ENCODE measurements at regions not wholly inside any gene's neighbourhood (a gene's known extent, or its start where the extent isn't known, plus 50 kb on each side); places are given as distances from the start of the nearest gene placed in this dataset.
A peak's percentile ranks its signal among the peaks of the same experiment; 100 is the strongest.

- no peak overlapping the region for H3K4me3 ChIP-seq
- no peak for DNase-seq
- H3K27me3 ChIP-seq = no peaks in the 10 kb centered on the region
- H3K36me3 ChIP-seq = no peaks in the 10 kb centered on the region
- 85 to 95% (median 92%) methylated on average over 2 of the region's 2 CpGs for WGBS, 5 donors
- peaks cover 13 to 58% (median 42%) of the 10 kb centered on the region in 4 donors for H3K9me3 ChIP-seq
- H3K4me1 ChIP-seq = no peaks in the 10 kb centered on the region
- no peak for TF ChIP-seq POLR2A (IDR thresholded peaks at IDR 0.05)
- no peak for TF ChIP-seq EP300 (IDR thresholded peaks at IDR 0.05)
- TF ChIP-seq POLR2AphosphoS5 (IDR thresholded peaks at IDR 0.05) = no peak
- TF ChIP-seq CTCF (IDR thresholded peaks at IDR 0.05) = no peak
- no peak overlapping the region for H3K27ac ChIP-seq
- intact Hi-C loops (cut with DNase I; ENCODE audit: low total_unique reads) = no loop called here
Observed at GRCh38 chr4:33592701-33593100, 2651.6 kb downstream of the ARAP2 start.

- Histone ChIP-seq H3K27me3 (no peaks in the 10 kb centered on the region), H3K4me1 (no peaks in the 10 kb centered on the region), H3K4me3 (no peak overlapping the region), H3K9me3 (peaks cover 0 to 46% (median 36%) of the 10 kb centered on the region in 4 donors), H3K36me3 (no peaks in the 10 kb centered on the region), H3K27ac (no peak overlapping the region)
- 83 to 94% (median 86%) methylated on average over 5 to 8 of the region's 8 CpGs for WGBS, 5 donors
- intact Hi-C loops (cut with DNase I; ENCODE audit: low total_unique reads) = no loop called here
- DNase-seq = no peak
- TF ChIP-seq POLR2AphosphoS5 (IDR thresholded peaks at IDR 0.05) (no peak), EP300 (IDR thresholded peaks at IDR 0.05) (no peak), CTCF (IDR thresholded peaks at IDR 0.05) (no peak)
Observed at GRCh38 chr4:33606951-33607350, 2637.4 kb downstream of the ARAP2 start.

- intact Hi-C loops (cut with DNase I; ENCODE audit: low total_unique reads) = no loop called here
- DNase-seq = no peak
- H3K9me3 ChIP-seq = peaks cover 0 to under 1% (median 0%) of the 10 kb centered on the region in 4 donors
- TF ChIP-seq EP300 (IDR thresholded peaks at IDR 0.05) (no peak), CTCF (IDR thresholded peaks at IDR 0.05) (no peak), POLR2A (IDR thresholded peaks at IDR 0.05) (no peak), POLR2AphosphoS5 (IDR thresholded peaks at IDR 0.05) (no peak)
- no peak overlapping the region for H3K27ac ChIP-seq
- H3K4me3 ChIP-seq = no peak overlapping the region
- no peaks in the 10 kb centered on the region for H3K27me3 ChIP-seq
- no peaks in the 10 kb centered on the region for H3K4me1 ChIP-seq
- 73 to 87% (median 80%) methylated on average over 2 of the region's 2 CpGs for WGBS, 5 donors
- no peaks in the 10 kb centered on the region for H3K36me3 ChIP-seq
Observed at GRCh38 chr4:33616121-33616520, 2628.2 kb downstream of the ARAP2 start.

GRCh38 chr4:33625748-33626147 is 2618.6 kb downstream of the ARAP2 start:
- no peak overlapping the region for H3K27ac ChIP-seq
- no peaks in the 10 kb centered on the region for H3K36me3 ChIP-seq
- H3K4me3 ChIP-seq = no peak overlapping the region
- H3K9me3 ChIP-seq = no peaks in the 10 kb centered on the region
- peak in 1 of 2 donors; percentile 35 for DNase-seq
- H3K4me1 ChIP-seq = no peaks in the 10 kb centered on the region
- intact Hi-C loops (cut with DNase I; ENCODE audit: low total_unique reads) = no loop called here
- TF ChIP-seq POLR2A (IDR thresholded peaks at IDR 0.05) = no peak
- no peaks in the 10 kb centered on the region for H3K27me3 ChIP-seq

- TF ChIP-seq CTCF (IDR thresholded peaks at IDR 0.05) = no peak
- no peak for TF ChIP-seq EP300 (IDR thresholded peaks at IDR 0.05)
- TF ChIP-seq POLR2A (IDR thresholded peaks at IDR 0.05) = no peak
- TF ChIP-seq POLR2AphosphoS5 (IDR thresholded peaks at IDR 0.05) = no peak
- Histone ChIP-seq H3K9me3 (no peaks in the 10 kb centered on the region), H3K4me3 (no peak overlapping the region), H3K36me3 (no peaks in the 10 kb centered on the region), H3K4me1 (no peaks in the 10 kb centered on the region), H3K27ac (no peak overlapping the region), H3K27me3 (no peaks in the 10 kb centered on the region)
- peak in 1 of 2 donors; percentile 2 for DNase-seq
- intact Hi-C loops (cut with DNase I; ENCODE audit: low total_unique reads) = no loop called here
- 30 to 43% (median 31%) methylated on average over 5 of the region's 5 CpGs for WGBS, 5 donors
Observed at GRCh38 chr4:33626221-33626620, 2618.1 kb downstream of the ARAP2 start.

Data from stomach (tissue), 8 donors.